C4-2B (cell line): ENCODE measurements at regions not wholly inside any gene's neighbourhood (a gene's known extent, or its start where the extent isn't known, plus 50 kb on each side); places are given as distances from the start of the nearest gene placed in this dataset.

Source experiments
- H3K27ac ChIP-seq: fragments of 450-650 bp; 2 replicates; pipeline ENCODE4 v1.5.1; 2017
- ZFX ChIP-seq: fragments of 450-650 bp; IDR thresholded peaks from 2 replicates; pipeline ENCODE4 v1.6.1; 2017
- TF ChIP-seq, protein P1 (sequence below): fragments of 450-650 bp; conservative IDR thresholded peaks from 2 replicates; pipeline ENCODE4 v1.5.1; 2017; ENCODE audit warnings: mild to moderate bottlenecking

DNA sequence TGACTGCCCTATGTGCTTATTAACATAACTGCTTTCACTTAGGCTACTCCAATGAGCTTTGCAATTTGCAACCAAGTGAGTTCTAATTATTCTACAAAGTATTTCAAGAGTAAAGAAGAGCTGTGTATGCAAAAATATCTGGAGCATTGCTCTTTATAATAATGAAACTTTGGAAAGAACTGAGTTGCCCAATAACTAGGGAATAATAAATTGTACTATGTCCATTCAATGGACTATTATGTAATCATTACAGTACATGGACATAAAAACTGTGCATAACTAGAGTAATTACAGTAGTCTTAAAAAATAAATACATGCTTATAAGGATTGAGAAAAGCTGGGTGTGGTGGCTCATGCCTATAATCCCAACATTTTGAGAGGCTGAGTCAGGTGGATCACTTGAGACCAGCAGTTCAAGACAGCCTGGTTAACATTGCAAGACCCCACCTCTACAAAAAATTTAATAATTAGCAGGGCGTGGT, 70.3 kb upstream of the JAK1 start:
- no peak overlapping the region for H3K27ac ChIP-seq
- TF ChIP-seq, protein P1, sequence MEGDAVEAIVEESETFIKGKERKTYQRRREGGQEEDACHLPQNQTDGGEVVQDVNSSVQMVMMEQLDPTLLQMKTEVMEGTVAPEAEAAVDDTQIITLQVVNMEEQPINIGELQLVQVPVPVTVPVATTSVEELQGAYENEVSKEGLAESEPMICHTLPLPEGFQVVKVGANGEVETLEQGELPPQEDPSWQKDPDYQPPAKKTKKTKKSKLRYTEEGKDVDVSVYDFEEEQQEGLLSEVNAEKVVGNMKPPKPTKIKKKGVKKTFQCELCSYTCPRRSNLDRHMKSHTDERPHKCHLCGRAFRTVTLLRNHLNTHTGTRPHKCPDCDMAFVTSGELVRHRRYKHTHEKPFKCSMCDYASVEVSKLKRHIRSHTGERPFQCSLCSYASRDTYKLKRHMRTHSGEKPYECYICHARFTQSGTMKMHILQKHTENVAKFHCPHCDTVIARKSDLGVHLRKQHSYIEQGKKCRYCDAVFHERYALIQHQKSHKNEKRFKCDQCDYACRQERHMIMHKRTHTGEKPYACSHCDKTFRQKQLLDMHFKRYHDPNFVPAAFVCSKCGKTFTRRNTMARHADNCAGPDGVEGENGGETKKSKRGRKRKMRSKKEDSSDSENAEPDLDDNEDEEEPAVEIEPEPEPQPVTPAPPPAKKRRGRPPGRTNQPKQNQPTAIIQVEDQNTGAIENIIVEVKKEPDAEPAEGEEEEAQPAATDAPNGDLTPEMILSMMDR: no peak
- TF ChIP-seq ZFX: no peak

DNA sequence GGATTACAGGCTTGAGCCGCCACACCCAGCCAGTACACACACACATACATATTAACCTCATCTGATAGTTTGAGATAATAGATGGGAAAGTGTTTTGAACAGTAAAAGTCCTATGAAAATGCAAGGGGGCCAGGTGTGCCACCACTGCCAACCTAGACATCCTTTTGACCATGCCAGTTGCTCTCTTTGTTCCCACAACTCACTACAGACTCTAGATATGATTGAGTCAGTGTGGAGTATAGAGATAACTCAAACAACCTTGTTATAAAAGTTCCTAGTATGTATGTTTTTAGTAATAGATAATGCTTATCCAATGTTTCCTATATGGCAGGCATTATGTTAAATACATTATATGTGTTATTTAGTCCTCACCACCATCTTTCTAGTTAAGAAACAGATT, 72.7 kb upstream of the JAK1 start:
- no peak overlapping the region for H3K27ac ChIP-seq
- TF ChIP-seq, protein P1: no peak
- no peak for TF ChIP-seq ZFX

DNA sequence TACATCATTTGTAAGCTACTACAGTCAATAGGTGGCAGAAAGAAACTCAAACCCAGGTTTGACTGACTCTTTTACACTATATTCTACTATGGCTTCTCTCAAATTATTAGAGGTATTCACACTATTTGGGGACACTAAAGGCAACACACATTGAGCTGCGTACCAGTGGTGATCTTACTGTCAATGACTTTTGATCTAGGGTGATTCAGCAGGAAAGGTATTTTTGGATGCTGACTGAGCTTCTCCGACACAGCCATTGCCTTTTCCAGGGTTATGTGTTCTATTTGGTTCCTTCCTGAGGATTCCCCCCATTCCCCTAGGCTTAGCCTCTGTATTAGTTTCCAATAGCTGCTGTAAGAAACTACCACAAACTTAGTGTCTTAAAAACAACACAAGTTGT, 73.2 kb upstream of the JAK1 start:
- no peak overlapping the region for H3K27ac ChIP-seq
- TF ChIP-seq ZFX: no peak
- TF ChIP-seq, protein P1: no peak

DNA sequence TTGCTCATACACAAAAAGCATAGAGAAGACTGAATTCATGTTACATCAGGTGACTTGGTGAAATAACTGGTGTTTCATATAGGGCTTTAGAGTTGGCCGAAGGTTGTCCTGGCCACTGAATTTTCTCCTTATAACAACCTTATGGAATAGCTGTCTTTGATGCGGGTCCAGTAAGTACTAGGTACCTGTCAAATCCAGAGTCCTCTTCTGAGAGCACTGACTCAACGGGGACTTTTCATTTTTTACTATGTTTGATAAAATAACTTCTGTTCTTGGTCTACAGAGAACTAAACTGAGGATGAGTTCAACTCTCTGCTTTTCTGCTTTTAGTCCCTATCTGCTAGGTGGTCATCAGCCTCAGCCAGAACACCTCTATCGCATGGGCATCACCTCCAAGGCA, 76.1 kb upstream of the JAK1 start:
- TF ChIP-seq, protein P1: no peak
- no peak for TF ChIP-seq ZFX
- no peak overlapping the region for H3K27ac ChIP-seq

DNA sequence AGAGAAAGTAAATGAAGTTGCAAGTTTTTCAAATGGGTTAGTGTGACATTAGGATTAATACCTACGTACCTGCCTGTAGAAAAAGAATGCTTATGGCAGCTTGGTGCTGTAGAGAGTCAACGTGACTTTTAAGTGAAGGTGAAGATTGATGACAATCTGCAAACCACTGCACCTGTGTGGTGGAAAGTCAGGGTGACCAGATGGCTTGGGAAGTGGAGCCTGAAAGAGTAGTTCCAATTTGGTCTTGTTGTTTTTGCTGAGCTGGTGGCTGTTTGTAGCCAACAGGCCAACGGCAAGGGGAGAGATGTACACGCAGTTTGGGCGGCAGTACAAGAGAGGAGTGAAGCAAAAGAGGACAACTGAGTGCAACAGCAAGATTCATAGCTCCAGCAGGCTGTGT, 78.1 kb upstream of the JAK1 start:
- H3K27ac ChIP-seq: no peak overlapping the region
- TF ChIP-seq, protein P1: no peak
- no peak for TF ChIP-seq ZFX

DNA sequence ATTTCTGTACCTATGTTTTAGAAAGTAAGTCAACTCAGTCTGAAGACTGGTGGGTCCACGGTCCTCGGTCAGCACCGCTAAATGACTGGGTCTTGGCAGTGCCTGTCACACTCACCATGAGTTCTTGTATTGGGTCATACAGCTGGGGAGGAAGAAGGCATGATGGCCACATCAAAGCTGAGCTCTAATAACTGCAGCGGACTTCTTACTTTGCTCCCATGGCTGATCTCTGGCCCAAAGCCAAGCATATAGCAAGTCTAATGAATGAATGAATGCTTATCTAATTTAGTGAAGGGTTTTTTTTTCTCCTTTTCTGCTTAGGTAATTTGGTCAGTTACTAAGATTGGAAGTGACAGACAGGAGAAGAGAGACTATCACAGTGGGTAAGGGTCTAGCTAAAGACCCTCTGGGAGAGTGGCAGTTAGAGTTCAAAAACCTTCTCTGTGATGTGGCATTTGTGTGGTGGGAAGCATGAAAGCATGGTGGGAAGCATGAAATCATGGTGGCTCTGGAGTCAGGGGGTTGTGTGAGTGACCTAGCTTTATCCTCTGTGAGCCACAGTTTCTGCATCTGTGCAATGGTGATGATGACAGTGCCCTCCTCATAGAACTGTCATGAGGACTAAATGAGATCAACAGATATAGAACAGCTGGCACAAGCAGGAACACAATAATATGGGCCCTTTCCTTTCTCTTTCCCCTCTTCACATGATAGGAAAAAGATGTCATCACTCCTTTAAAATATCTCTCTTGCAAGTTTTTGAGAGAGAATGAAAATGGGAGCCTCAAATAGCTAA, 78.9 kb upstream of the JAK1 start:
- TF ChIP-seq, protein P1: no peak
- TF ChIP-seq ZFX: no peak
- no peak overlapping the region for H3K27ac ChIP-seq

DNA sequence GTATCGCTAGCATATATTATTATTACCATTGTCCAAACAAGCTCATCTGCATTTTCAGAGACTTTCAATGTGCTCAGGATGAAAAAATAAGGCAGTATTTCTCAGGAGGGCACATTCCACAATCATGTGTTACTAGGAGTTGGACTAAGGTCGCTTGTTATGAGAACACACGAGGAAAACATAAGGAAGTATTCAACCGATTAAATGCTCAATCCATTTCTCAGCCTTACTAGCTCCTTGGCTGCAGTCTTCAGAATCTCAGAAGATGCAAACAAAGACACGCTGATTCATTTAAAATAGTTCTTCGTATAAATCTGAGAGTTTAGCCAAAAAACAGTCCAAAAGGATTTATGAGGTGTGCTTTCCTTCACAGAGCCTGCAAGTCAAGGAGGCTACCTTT, 82.0 kb upstream of the JAK1 start:
- no peak overlapping the region for H3K27ac ChIP-seq
- TF ChIP-seq, protein P1: no peak
